Esophagus (tissue), 2 donors: ENCODE measurements at regions not wholly inside any gene's neighbourhood (a gene's known extent, or its start where the extent isn't known, plus 50 kb on each side); places are given as distances from the start of the nearest gene placed in this dataset.
A peak's percentile ranks its signal among the peaks of the same experiment; 100 is the strongest.

Experiments
- H3K27ac ChIP-seq, 2 donors: one replicate each; pipeline ENCODE4 v1.5.1; 2013; ENCODE audit warnings: low read depth in 2 of 2, mild to moderate bottlenecking in 2 of 2, inconsistent platforms in 1 of 2, low read length in 1 of 2, moderate library complexity in 1 of 2
- H3K27me3 ChIP-seq, 2 donors: one replicate each; pipeline ENCODE4 v1.6.1; 2013; ENCODE audit warnings: low read length in 2 of 2, control low read depth in 1 of 2, mild to moderate bottlenecking in 1 of 2; ENCODE audit not compliant: insufficient read depth in 2 of 2, control insufficient read depth in 1 of 2
- H3K36me3 ChIP-seq, 2 donors: one replicate each; pipeline ENCODE4 v1.6.1; 2013; ENCODE audit warnings: low read length in 1 of 2; ENCODE audit not compliant: control insufficient read depth in 2 of 2, insufficient read depth in 2 of 2
- H3K4me1 ChIP-seq, 2 donors: one replicate each; pipeline ENCODE4 v1.6.1; 2013; ENCODE audit warnings: low read length in 1 of 2; ENCODE audit not compliant: control insufficient read depth in 2 of 2, insufficient read depth in 2 of 2
- H3K4me3 ChIP-seq, 2 donors: one replicate each; pipeline ENCODE4 v1.5.1; 2013; ENCODE audit warnings: low read length in 2 of 2, mild to moderate bottlenecking in 2 of 2, low read depth in 1 of 2, moderate library complexity in 1 of 2
- H3K9me3 ChIP-seq, 2 donors: one replicate each; pipeline ENCODE4 v1.6.1; 2013; ENCODE audit warnings: mild to moderate bottlenecking in 2 of 2, low read depth in 1 of 2, low read length in 1 of 2, moderate library complexity in 1 of 2; ENCODE audit not compliant: control insufficient read depth in 2 of 2, insufficient read depth in 1 of 2
- WGBS, 2 donors: extraction: QIAGEN DNeasy Blood & Tissue Kit; methylation state at CpG; one replicate each; pipeline ENCODE4 v1.1.7; 2013; 5-methylcytosine and 5-hydroxymethylcytosine counted together
- donor health status: healthy with polysubstance abuse.
- donor health status: Bipolar disorder and iron deficiency.

DNA sequence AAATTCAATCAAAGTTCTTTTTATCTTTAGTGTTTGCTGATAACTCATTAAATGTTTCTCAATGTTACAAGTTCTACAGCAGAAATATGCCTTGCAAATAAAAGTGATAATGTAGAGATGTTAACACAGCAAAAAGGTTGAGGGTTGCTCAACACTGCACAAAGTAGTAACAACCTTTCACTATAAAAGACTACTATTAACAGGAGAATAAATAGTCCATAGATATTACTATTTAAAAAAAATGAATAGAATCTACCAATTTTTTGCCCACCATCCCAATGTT lies 378.1 kb downstream of the RBM43 start:
- no peaks in the 10 kb centered on the region for H3K4me1 ChIP-seq
- no peaks in the 10 kb centered on the region for H3K9me3 ChIP-seq
- no peak overlapping the region for H3K4me3 ChIP-seq
- H3K27ac ChIP-seq: no peak overlapping the region
- H3K36me3 ChIP-seq: no peaks in the 10 kb centered on the region
- H3K27me3 ChIP-seq: no peaks in the 10 kb centered on the region

DNA sequence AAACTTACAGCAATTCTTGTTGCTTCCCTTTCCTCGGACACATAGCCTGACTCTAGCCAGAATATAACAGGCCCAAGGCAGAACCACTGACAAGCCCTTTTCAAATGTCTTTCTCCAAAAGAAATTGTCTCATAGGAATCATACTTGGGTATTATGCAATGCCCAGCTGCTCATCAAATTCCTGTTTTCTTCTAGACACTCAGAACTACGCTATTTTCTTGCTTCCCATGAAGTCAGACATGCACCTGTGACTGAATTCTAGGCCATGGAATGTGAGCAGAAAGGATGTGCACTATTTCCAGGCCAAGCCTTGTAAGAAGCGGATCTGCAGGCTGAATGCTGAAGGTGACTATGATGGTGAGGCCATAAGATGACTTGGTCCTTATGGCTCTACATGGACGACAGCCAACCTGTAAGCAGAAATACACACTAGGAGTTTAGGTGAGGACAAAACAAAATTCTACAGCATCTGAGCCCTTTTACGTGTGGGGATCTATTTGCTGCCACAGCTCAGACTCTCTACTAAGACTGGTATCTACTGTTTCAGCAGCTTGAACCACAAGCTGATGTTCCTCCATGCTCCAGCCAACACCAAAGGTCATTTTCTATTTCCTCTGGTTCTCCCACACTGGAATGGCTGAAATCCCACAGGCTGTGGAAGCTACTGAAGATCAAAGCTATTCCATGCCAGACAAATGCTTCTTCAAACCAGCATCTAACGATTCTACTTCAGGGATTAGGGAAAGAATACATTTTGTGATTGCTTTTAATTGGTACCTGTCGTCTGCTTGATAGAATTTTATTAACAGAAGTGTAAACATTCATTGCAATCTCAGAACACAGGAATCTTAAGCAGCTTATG lies 378.7 kb downstream of the RBM43 start:
- no peaks in the 10 kb centered on the region for H3K36me3 ChIP-seq
- H3K27me3 ChIP-seq: no peaks in the 10 kb centered on the region
- no peaks in the 10 kb centered on the region for H3K4me1 ChIP-seq
- 63 to 68% methylated on average over 7 of the region's 7 CpGs for WGBS, 2 donors
- H3K4me3 ChIP-seq: no peak overlapping the region
- H3K27ac ChIP-seq: no peak overlapping the region
- no peaks in the 10 kb centered on the region for H3K9me3 ChIP-seq

DNA sequence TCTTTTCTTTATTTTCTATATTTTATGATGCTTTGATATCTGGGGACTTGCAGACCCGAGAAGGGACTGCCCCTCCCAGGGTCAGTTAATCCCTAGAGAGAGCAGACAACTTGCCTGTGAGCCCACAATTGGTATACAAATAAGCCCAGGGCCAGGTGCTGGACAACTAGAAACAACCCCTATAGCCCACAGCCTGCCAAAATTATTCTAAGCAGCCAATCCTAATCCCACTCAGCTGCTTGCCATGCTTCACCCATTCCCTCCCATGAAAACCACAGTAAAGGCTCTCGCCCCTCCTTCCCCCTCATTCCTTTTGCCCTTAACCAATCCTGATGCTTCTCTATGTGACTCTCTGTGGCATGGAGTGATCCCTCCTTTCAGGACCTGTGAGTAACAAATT lies 380.7 kb downstream of the RBM43 start:
- 71 to 74% methylated on average over 2 of the region's 2 CpGs for WGBS, 2 donors
- Histone ChIP-seq H3K27ac (no peak overlapping the region), H3K4me1 (no peaks in the 10 kb centered on the region), H3K4me3 (no peak overlapping the region), H3K36me3 (no peaks in the 10 kb centered on the region), H3K9me3 (no peaks in the 10 kb centered on the region), H3K27me3 (no peaks in the 10 kb centered on the region)

DNA sequence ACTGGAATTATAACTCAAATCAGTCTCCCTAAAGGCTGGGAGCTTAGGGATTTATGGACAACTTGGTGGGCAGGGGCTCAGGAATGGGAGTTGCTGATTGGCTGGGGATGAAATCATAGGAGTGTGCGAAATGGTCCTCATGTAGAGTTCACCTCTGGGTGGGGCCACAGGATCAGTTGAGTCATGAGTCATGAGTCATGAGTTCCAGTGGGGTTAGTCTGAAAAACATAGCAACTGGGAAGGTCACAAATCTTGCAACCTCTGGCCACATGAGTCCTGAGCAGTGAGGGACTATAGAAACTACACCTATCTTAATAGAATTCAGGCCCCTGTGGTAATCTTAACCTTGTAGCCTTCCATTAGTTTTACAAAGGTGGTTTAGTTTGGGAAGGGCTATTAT lies 383.3 kb downstream of the RBM43 start:
- no peaks in the 10 kb centered on the region for H3K9me3 ChIP-seq
- H3K27me3 ChIP-seq: no peaks in the 10 kb centered on the region
- no peak overlapping the region for H3K4me3 ChIP-seq
- H3K27ac ChIP-seq: no peak overlapping the region
- H3K4me1 ChIP-seq: no peaks in the 10 kb centered on the region
- no peaks in the 10 kb centered on the region for H3K36me3 ChIP-seq
- 80 to 83% methylated on average over 1 of the region's 1 CpG for WGBS, 2 donors

DNA sequence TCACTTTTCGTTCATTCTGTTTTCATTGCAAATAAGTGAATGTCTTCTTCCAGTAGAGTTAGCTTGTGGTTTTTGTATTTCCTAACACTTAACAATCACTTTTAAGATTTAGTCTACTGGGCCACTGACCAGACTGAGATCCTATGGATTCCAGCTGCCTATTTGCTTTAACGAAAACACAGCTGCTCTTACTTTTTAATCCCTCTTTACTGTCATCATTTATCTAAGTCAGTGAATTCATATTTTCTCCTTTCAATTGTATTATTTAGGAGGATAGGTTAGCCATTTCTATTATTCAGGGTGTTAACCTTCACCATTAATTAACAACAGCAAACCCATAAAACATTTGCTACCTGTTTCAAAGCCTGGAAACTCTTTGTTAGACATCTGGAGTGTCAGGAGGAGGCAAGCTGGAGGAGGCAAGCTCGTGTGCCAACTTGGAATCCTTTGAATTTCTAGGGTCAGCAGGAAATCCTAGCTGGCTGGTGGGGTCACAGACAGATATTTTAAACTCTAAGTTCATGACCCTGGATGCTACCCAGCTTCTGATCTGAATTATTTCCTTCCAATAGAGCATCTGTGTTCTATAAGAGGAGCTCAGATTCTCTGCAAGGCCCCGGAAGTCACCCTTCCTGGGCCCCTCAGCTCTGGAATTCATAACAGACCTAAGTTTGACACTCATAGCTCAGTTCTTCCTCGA lies 385.3 kb downstream of the RBM43 start:
- Histone ChIP-seq H3K27me3 (no peaks in the 10 kb centered on the region), H3K27ac (no peak overlapping the region)
- 55 to 64% methylated on average over 5 of the region's 5 CpGs for WGBS, 2 donors

DNA sequence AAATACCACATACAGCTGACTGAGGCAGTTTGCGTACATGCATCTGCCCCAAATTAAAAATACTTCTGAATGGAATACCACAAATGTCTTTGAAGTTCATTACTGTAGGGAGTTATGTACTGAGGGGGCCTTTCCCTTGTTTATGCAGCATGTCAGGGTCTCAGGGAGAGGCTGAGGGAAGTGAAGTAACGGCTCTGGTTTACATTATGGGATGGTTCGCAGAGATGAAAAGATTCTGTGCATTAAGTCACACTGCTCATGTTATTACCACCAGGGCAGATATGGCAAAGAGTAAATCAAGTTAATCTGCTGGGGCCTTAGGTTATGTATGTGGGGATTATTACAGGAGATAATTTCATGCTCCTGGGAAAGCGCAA lies 385.9 kb upstream of the RND3 start:
- no peaks in the 10 kb centered on the region for H3K36me3 ChIP-seq
- H3K4me3 ChIP-seq: no peak overlapping the region
- no peaks in the 10 kb centered on the region for H3K27me3 ChIP-seq
- no peaks in the 10 kb centered on the region for H3K4me1 ChIP-seq
- H3K9me3 ChIP-seq: no peaks in the 10 kb centered on the region
- 81 to 83% methylated on average over 4 of the region's 4 CpGs for WGBS, 2 donors
- no peak overlapping the region for H3K27ac ChIP-seq

More for the DNA sequence above, 385.3 kb downstream of the RBM43 start:
- Histone ChIP-seq H3K9me3 (no peaks in the 10 kb centered on the region), H3K4me1 (no peaks in the 10 kb centered on the region), H3K4me3 (no peak overlapping the region), H3K36me3 (no peaks in the 10 kb centered on the region)

DNA sequence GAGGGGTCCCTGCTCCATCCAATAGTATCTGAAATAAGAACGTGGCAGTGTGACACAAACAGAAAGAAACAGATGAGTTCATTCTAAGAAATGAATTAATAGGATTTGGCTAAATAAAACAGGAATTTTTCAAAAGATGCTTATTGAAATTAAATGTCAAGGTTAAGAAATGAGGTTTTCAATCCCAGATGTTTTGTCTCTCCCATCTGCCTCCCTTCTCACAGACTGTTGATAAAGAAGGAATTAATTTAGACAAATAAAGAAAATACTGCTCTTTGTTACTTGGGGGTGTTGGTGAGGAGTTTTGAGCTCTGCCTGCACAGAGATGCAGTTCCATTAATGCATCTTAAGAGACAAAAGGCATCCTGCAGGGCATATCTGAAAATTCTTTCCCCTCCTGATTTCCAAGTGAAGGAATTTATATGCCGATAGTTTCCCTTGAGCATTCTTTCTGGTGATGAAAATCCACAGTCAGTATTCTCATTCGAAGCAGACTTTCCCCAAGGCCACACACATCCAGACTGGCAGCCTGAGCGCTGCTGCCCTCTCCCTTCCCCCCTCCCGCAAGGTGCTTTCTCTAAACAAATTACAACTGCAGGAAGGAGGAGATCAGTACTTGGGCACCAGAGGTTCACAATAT lies 385.4 kb upstream of the RND3 start:
- Histone ChIP-seq H3K9me3 (no peaks in the 10 kb centered on the region), H3K4me1 (no peaks in the 10 kb centered on the region)
- 36 to 49% methylated on average over 5 of the region's 5 CpGs for WGBS, 2 donors

DNA sequence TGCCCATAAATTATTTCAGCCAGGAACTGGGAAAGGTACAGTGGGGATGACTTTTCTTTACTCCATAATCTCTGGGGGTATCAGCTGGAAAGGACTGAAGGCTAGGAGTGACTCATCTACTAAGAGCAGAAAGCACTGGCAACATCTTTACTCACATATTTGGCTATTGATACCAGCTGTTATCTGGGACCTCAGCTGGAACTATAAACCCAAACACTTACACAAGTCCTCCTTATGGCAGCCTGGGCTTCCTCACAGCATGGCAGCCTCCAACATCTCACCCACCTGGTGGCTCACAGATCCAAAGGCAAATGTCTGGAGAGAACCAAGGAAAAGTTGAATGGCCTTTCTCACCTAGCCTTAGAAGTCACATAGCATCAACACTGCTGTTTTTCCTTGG lies 379.0 kb upstream of the RND3 start:
- Histone ChIP-seq H3K36me3 (no peaks in the 10 kb centered on the region), H3K27me3 (no peaks in the 10 kb centered on the region), H3K4me1 (no peaks in the 10 kb centered on the region), H3K4me3 (no peak overlapping the region), H3K27ac (no peak overlapping the region), H3K9me3 (no peaks in the 10 kb centered on the region)

More for the DNA sequence above, 385.4 kb upstream of the RND3 start:
- no peaks in the 10 kb centered on the region for H3K36me3 ChIP-seq
- no peak overlapping the region for H3K27ac ChIP-seq
- no peak overlapping the region for H3K4me3 ChIP-seq
- no peaks in the 10 kb centered on the region for H3K27me3 ChIP-seq

DNA sequence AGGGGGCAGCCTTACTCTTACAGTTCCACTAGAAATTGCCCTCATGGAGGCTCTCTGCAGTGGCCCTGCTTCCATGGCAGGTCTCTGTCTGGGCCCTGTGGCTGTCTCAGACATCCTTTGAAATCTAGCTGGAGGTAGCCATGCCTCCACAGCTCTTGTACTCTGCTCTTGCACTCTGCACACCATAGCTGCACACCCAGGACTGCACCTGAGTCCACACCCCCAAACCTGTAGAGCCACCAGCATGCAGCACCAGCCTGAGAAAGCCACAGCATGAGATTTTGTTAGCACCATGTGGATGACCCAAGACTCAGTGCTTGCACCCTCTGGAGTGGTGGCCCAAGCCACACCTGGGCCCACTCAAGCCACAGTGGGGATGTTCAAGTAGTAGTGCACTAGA lies 376.2 kb upstream of the RND3 start:
- H3K27me3 ChIP-seq: no peaks in the 10 kb centered on the region
- no peaks in the 10 kb centered on the region for H3K36me3 ChIP-seq
- H3K4me1 ChIP-seq: no peaks in the 10 kb centered on the region
- no peak overlapping the region for H3K4me3 ChIP-seq
- H3K27ac ChIP-seq: no peak overlapping the region
- H3K9me3 ChIP-seq: no peaks in the 10 kb centered on the region

DNA sequence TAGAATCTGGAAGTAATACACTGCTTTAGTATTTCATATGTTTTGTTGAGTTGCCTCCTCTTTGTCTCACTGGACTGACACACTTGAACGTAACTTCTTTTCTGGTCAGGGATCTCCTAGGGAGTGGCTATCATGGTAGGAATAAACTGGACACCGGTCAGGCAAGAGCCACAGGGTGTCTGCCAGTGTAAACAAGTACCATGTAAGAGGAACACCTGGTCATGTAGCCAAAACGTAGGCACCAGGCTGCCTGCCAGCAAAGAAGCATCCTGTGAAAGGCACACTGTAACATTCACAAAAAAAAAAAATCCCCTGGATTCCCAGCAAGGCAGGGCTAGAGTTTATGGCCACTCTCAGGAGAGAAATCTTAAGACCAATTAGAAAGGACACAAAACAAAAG lies 372.8 kb upstream of the RND3 start:
- H3K4me1 ChIP-seq: no peaks in the 10 kb centered on the region
- H3K36me3 ChIP-seq: no peaks in the 10 kb centered on the region
- WGBS, 2 donors: 41 to 44% methylated on average over 3 of the region's 3 CpGs
- H3K27me3 ChIP-seq: no peaks in the 10 kb centered on the region
- H3K4me3 ChIP-seq: no peak overlapping the region
- peak overlapping the region in 1 of 2 donors; percentile 42 for H3K27ac ChIP-seq
- H3K9me3 ChIP-seq: no peaks in the 10 kb centered on the region
